HuH-7 (cell line): ENCODE measurements at regions not wholly inside any gene's neighbourhood (a gene's known extent, or its start where the extent isn't known, plus 50 kb on each side); places are given as distances from the start of the nearest gene placed in this dataset.

Source experiments
- DNase-seq: peaks from one replicate; pipeline ENCODE4 v3.0.0; 2011; ENCODE audit warnings: low spot score

- no peak for DNase-seq
Measured at GRCh38 chr15:31768055-31768454, 262.3 kb upstream of the CHRNA7 start.

GRCh38 chr15:31774045-31774444 lies 256.3 kb upstream of the CHRNA7 start:
- no peak for DNase-seq

DNA sequence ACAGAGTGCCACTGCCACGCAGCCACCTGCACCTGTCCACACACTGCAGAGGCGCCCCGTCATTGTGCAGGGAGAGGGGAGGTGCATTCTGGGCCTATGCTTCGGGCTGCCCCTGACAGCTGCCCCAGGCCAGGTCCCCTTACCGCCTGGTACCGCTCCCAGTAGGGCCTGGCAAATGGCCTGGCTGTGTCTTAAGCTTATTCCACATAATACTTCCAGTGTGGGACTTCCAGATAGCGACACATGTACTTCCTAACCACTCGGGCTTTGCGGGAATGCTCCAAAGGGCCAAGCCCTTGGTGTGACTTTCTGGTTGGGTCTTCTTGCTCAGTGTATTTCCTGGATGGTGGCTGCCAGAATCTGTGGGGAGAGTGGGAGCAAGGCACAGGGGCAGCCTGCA lies 254.3 kb upstream of the CHRNA7 start:
- no peak for DNase-seq

GRCh38 chr15:31781261-31781660 lies 249.1 kb upstream of the CHRNA7 start:
- DNase-seq = no peak

- no peak for DNase-seq
Measured at GRCh38 chr15:31782016-31782783, 248.1 kb upstream of the CHRNA7 start.

- DNase-seq = no peak
Measured at GRCh38 chr15:31782951-31783350, 247.4 kb upstream of the CHRNA7 start.

DNA sequence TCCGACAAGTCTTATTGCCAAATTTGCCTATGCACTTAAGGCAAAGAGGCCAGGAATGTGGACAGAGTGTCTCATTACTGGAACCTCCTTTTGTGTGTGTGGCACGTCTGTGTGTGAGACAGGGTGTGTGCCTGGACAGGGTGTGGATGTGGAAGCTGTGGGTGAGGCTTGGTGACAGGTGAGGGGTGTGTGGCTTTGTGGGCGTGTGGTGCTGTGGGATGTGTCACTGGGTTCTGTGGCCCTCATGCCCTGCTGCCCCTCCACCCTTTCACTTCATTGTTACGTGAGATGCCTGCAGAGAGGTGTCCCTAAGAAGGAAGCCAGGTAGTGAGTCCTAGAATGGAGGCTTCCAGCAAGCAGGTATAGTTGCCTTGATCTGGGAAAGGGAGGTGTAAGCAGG lies 244.0 kb upstream of the CHRNA7 start:
- no peak for DNase-seq

- no peak for DNase-seq
Measured at GRCh38 chr15:31788104-31788503, 242.2 kb upstream of the CHRNA7 start.

- DNase-seq = no peak
Measured at GRCh38 chr15:31792611-31793199, 237.6 kb upstream of the CHRNA7 start.

DNA sequence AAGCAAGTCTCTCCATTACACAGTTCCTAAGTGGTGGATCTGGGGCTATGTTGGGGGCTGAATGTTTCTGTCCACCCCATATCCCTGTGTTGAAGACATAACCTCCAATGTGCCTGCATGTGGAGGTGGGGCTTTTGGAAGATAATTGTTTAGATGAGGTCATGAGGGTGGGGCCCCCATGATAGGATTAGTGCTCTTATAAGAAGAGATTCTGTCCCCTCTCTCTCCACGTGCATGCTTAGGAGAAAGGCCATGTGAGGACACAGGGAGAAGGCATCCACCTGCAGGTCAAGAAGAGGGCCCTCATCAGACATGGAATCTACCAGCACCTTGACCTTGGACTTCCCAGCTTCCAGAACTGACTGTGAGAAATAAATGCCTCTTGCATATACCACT lies 231.0 kb upstream of the CHRNA7 start:
- no peak for DNase-seq

- DNase-seq = no peak
Measured at GRCh38 chr15:31799715-31800321, 230.5 kb upstream of the CHRNA7 start.

- DNase-seq = no peak
Measured at GRCh38 chr15:31801152-31801551, 229.2 kb upstream of the CHRNA7 start.

- DNase-seq = no peak
Measured at GRCh38 chr15:31802761-31803160, 227.6 kb upstream of the CHRNA7 start.

DNA sequence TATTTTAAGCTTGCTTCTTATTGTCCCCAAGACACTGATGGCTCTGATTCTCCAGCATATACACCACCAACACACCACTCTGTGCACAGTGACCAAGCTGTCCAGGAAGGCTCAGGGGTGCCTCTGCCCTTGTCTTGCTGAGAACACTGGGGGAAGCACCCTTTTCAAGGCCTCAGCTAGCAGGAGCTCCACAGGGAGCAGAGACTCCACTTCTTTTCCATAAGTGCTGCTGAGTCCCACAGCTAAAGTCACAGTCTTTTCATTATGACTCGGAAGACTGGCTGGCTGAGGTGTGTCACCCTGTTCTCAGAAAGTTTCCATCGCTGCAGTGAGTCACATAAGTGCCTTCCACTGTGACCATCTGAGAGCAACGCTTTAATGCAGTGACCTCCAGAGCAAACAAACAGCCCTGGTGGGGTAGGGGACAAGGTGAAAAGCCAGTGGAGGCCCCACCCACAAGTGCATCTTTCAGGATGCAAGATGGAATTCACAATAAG lies 226.9 kb upstream of the CHRNA7 start:
- DNase-seq = no peak

GRCh38 chr15:31805090-31805662 lies 225.1 kb upstream of the CHRNA7 start:
- DNase-seq = no peak

- DNase-seq = no peak
Measured at GRCh38 chr15:31806106-31806505, 224.2 kb upstream of the CHRNA7 start.

DNA sequence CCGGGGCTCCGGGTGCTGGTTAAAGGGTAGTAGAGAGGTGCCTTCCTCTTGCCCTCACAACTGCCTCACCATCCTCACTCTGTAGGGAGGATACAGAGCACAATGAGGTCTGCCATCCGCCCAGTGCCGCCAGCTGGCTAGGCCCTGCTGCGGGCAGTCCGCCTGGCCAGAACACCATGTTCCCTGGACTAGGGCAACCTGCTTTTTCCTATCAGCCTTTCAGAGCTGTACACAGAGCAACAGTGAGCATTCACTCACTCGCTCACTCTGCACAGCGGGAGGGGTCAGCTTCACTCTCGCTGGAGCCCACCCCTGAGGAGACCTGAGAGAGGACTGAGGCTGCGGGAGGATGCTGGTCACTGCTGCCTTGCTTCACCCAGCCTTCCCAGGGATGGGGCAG lies 218.7 kb upstream of the CHRNA7 start:
- DNase-seq = no peak

GRCh38 chr15:31814082-31814481 lies 216.2 kb upstream of the CHRNA7 start:
- DNase-seq = no peak

- no peak for DNase-seq
Measured at GRCh38 chr15:31815411-31816155, 214.7 kb upstream of the CHRNA7 start.

DNA sequence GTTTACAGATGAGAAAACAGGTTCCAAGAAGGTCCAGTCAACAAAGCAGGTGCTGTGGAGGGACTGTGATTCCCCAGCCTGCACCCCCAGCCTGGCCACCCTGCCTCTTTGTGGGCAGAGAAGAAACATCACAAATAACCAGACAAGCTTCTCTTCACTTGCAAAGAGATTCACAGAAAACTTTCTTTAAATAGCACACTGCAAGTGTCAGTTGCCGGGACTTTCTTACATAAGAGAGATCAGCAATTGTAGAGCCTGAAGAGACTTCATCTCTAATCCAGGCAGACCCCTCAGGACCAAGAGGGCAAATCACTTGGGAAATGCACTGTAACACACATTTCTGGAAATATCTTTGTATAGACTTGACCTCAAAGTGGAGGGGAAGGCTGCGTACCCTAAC lies 207.9 kb upstream of the CHRNA7 start:
- DNase-seq = no peak

GRCh38 chr15:31824024-31824423 lies 206.3 kb upstream of the CHRNA7 start:
- no peak for DNase-seq

DNA sequence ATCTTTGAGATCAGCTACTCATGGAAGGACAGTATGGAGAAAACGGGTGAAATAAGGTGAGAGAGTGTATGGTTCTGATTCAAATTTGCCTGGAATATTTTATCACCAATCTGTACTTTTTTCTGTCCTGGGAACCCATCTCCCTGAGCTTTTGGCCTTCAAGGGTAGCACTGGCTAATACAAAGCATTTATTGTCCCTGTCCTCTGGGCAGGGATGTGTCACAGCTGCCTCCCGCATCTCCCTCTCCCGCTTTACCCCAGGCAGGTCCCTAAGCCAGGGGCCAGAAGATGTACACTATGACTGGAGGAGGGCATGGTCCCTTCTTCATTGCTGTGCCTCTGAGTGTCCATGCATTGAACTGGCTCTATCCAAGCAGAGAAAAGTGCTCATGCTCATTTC lies 201.7 kb upstream of the CHRNA7 start:
- no peak for DNase-seq
